ENCODE measurements at regions not wholly inside any gene's neighbourhood (a gene's known extent, or its start where the extent isn't known, plus 50 kb on each side); places are given as distances from the start of the nearest gene placed in this dataset.

GRCh38 chr9:16153741-16154140 is 600.9 kb downstream of the CCDC171 start:
- Histone ChIP-seq H3K27me3 (ENCODE audit: control insufficient read depth in 3 of 3, insufficient read depth in 3 of 3, low read length in 3 of 3) (peaks cover 0 to 5% (median 0%) of the 10 kb centered on the region in 3 donors), H3K36me3 (ENCODE audit: control insufficient read depth in 3 of 3, insufficient read depth in 3 of 3, low read length in 3 of 3) (no peaks in the 10 kb centered on the region), H3K4me3 (ENCODE audit: low read length in 3 of 3) (no peak overlapping the region), H3K4me1 (ENCODE audit: control insufficient read depth in 3 of 3, insufficient read depth in 3 of 3, low read length in 3 of 3) (no peaks in the 10 kb centered on the region), H3K9ac (ENCODE audit: low read depth in 1 of 3, low read length in 3 of 3) (no peak overlapping the region), H3K9me3 (ENCODE audit: control insufficient read depth in 3 of 3, low read length in 3 of 3) (no peaks in the 10 kb centered on the region), H3K27ac (ENCODE audit: low read depth, low read length) (no peak overlapping the region)

- Histone ChIP-seq H3K4me1 (ENCODE audit: control insufficient read depth in 3 of 3, insufficient read depth in 3 of 3, low read length in 3 of 3) (no peaks in the 10 kb centered on the region), H3K36me3 (ENCODE audit: control insufficient read depth in 3 of 3, insufficient read depth in 3 of 3, low read length in 3 of 3) (no peaks in the 10 kb centered on the region), H3K27ac (ENCODE audit: low read depth, low read length) (no peak overlapping the region), H3K9ac (ENCODE audit: low read depth in 1 of 3, low read length in 3 of 3) (no peak overlapping the region), H3K27me3 (ENCODE audit: control insufficient read depth in 3 of 3, insufficient read depth in 3 of 3, low read length in 3 of 3) (peaks cover 0 to 5% (median 0%) of the 10 kb centered on the region in 3 donors), H3K4me3 (ENCODE audit: low read length in 3 of 3) (peak overlapping the region in 1 of 3 donors; percentile 25), H3K9me3 (ENCODE audit: control insufficient read depth in 3 of 3, low read length in 3 of 3) (no peaks in the 10 kb centered on the region)
Measured at GRCh38 chr9:16154521-16155078, 601.8 kb downstream of the CCDC171 start.

- H3K9ac ChIP-seq (ENCODE audit: low read depth in 1 of 3, low read length in 3 of 3), result no peak overlapping the region
- no peak overlapping the region for H3K4me3 ChIP-seq (ENCODE audit: low read length in 3 of 3)
- H3K27me3 ChIP-seq (ENCODE audit: control insufficient read depth in 3 of 3, insufficient read depth in 3 of 3, low read length in 3 of 3), result peaks cover 0 to 5% (median 0%) of the 10 kb centered on the region in 3 donors
- no peaks in the 10 kb centered on the region for H3K36me3 ChIP-seq (ENCODE audit: control insufficient read depth in 3 of 3, insufficient read depth in 3 of 3, low read length in 3 of 3)
- H3K9me3 ChIP-seq (ENCODE audit: control insufficient read depth in 3 of 3, low read length in 3 of 3), result no peaks in the 10 kb centered on the region
- H3K27ac ChIP-seq (ENCODE audit: low read depth, low read length), result no peak overlapping the region
- H3K4me1 ChIP-seq (ENCODE audit: control insufficient read depth in 3 of 3, insufficient read depth in 3 of 3, low read length in 3 of 3), result no peaks in the 10 kb centered on the region
Measured at GRCh38 chr9:16155878-16156277, 603.0 kb downstream of the CCDC171 start.

DNA sequence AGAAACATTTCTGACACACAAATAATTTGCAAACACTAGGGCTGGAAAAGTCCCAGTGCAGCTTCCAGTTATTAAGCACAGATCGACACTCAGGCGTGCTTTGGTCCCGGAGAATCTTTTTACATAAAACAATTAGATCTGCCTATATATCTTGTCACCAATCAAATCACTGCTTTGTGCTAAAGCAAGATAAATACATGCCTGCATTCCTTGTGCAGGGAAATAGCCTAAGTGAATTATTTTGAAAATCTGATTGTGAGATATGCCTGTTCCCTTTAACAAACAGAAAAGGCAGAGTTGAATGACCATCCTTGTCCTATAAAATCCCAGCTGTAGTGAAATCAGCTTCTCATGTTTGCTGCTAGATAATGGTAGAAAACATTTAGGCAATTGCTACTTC is 604.4 kb downstream of the CCDC171 start:
- no peak overlapping the region for H3K4me3 ChIP-seq (ENCODE audit: low read length in 3 of 3)
- no peak overlapping the region for H3K9ac ChIP-seq (ENCODE audit: low read depth in 1 of 3, low read length in 3 of 3)
- peaks cover 0 to 5% (median 0%) of the 10 kb centered on the region in 3 donors for H3K27me3 ChIP-seq (ENCODE audit: control insufficient read depth in 3 of 3, insufficient read depth in 3 of 3, low read length in 3 of 3)
- H3K4me1 ChIP-seq (ENCODE audit: control insufficient read depth in 3 of 3, insufficient read depth in 3 of 3, low read length in 3 of 3), result no peaks in the 10 kb centered on the region
- no peaks in the 10 kb centered on the region for H3K9me3 ChIP-seq (ENCODE audit: control insufficient read depth in 3 of 3, low read length in 3 of 3)
- H3K27ac ChIP-seq (ENCODE audit: low read depth, low read length), result no peak overlapping the region
- no peaks in the 10 kb centered on the region for H3K36me3 ChIP-seq (ENCODE audit: control insufficient read depth in 3 of 3, insufficient read depth in 3 of 3, low read length in 3 of 3)

GRCh38 chr9:16157651-16158050 is 604.8 kb downstream of the CCDC171 start:
- H3K27ac ChIP-seq (ENCODE audit: low read depth, low read length), result no peak overlapping the region
- peaks cover 0 to 5% (median 0%) of the 10 kb centered on the region in 3 donors for H3K27me3 ChIP-seq (ENCODE audit: control insufficient read depth in 3 of 3, insufficient read depth in 3 of 3, low read length in 3 of 3)
- no peak overlapping the region for H3K9ac ChIP-seq (ENCODE audit: low read depth in 1 of 3, low read length in 3 of 3)
- no peak overlapping the region for H3K4me3 ChIP-seq (ENCODE audit: low read length in 3 of 3)
- no peaks in the 10 kb centered on the region for H3K36me3 ChIP-seq (ENCODE audit: control insufficient read depth in 3 of 3, insufficient read depth in 3 of 3, low read length in 3 of 3)
- no peaks in the 10 kb centered on the region for H3K4me1 ChIP-seq (ENCODE audit: control insufficient read depth in 3 of 3, insufficient read depth in 3 of 3, low read length in 3 of 3)
- no peaks in the 10 kb centered on the region for H3K9me3 ChIP-seq (ENCODE audit: control insufficient read depth in 3 of 3, low read length in 3 of 3)

GRCh38 chr9:16158093-16158492 is 605.2 kb downstream of the CCDC171 start:
- Histone ChIP-seq H3K27ac (ENCODE audit: low read depth, low read length) (no peak overlapping the region), H3K9me3 (ENCODE audit: control insufficient read depth in 3 of 3, low read length in 3 of 3) (no peaks in the 10 kb centered on the region), H3K36me3 (ENCODE audit: control insufficient read depth in 3 of 3, insufficient read depth in 3 of 3, low read length in 3 of 3) (no peaks in the 10 kb centered on the region), H3K9ac (ENCODE audit: low read depth in 1 of 3, low read length in 3 of 3) (no peak overlapping the region), H3K4me3 (ENCODE audit: low read length in 3 of 3) (no peak overlapping the region), H3K4me1 (ENCODE audit: control insufficient read depth in 3 of 3, insufficient read depth in 3 of 3, low read length in 3 of 3) (no peaks in the 10 kb centered on the region), H3K27me3 (ENCODE audit: control insufficient read depth in 3 of 3, insufficient read depth in 3 of 3, low read length in 3 of 3) (peaks cover 0 to 5% (median 0%) of the 10 kb centered on the region in 3 donors)

DNA sequence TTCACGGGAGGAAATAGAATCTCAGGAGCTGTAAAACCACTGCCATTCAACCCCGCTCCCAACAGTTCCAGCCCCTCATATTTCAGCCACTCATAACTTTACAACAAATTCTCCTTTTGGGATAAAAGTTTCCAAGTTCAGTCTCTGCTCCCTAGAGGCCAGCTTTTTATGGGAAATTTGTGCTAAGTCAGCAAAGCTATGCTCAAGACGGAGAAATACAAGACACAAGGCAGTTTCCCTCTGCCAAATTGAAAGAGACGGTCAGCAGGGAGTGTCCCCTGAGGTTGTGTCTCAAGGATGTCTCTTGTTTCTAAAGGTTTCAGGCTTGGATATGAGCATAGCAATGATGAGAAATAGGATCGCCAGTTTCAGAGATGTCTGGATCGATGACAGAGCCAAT is 608.6 kb downstream of the CCDC171 start:
- H3K27ac ChIP-seq (ENCODE audit: low read depth, low read length), result no peak overlapping the region
- H3K4me3 ChIP-seq (ENCODE audit: low read length in 3 of 3), result no peak overlapping the region
- no peaks in the 10 kb centered on the region for H3K9me3 ChIP-seq (ENCODE audit: control insufficient read depth in 3 of 3, low read length in 3 of 3)
- no peaks in the 10 kb centered on the region for H3K4me1 ChIP-seq (ENCODE audit: control insufficient read depth in 3 of 3, insufficient read depth in 3 of 3, low read length in 3 of 3)
- H3K9ac ChIP-seq (ENCODE audit: low read depth in 1 of 3, low read length in 3 of 3), result no peak overlapping the region
- no peaks in the 10 kb centered on the region for H3K36me3 ChIP-seq (ENCODE audit: control insufficient read depth in 3 of 3, insufficient read depth in 3 of 3, low read length in 3 of 3)
- H3K27me3 ChIP-seq (ENCODE audit: control insufficient read depth in 3 of 3, insufficient read depth in 3 of 3, low read length in 3 of 3), result no peaks in the 10 kb centered on the region

DNA sequence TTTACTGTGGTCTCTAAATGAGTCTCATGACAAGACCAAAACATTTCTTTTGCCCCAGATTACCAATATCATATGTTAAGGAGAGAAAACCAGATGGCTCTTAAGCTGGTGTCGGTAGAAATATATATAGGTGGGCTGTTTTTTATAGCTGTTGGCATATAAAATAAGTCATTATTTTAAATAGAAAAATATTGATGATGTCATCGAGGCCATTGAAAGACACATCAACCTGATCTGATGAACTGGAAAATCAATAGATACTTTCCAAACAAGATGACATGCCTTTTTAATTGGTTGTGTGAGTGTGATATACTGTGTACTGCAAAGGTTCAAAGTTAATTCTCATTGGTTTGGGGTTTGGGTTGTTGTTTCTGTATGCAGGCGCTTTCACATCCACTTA is 617.3 kb downstream of the CCDC171 start:
- Histone ChIP-seq H3K9ac (ENCODE audit: low read depth in 1 of 3, low read length in 3 of 3) (no peak overlapping the region), H3K27ac (ENCODE audit: low read depth, low read length) (no peak overlapping the region), H3K27me3 (ENCODE audit: control insufficient read depth in 3 of 3, insufficient read depth in 3 of 3, low read length in 3 of 3) (no peaks in the 10 kb centered on the region), H3K9me3 (ENCODE audit: control insufficient read depth in 3 of 3, low read length in 3 of 3) (no peaks in the 10 kb centered on the region), H3K4me3 (ENCODE audit: low read length in 3 of 3) (no peak overlapping the region), H3K4me1 (ENCODE audit: control insufficient read depth in 3 of 3, insufficient read depth in 3 of 3, low read length in 3 of 3) (no peaks in the 10 kb centered on the region), H3K36me3 (ENCODE audit: control insufficient read depth in 3 of 3, insufficient read depth in 3 of 3, low read length in 3 of 3) (no peaks in the 10 kb centered on the region)

GRCh38 chr9:16171911-16172310 is 619.1 kb downstream of the CCDC171 start:
- Histone ChIP-seq H3K4me1 (ENCODE audit: control insufficient read depth in 3 of 3, insufficient read depth in 3 of 3, low read length in 3 of 3) (no peaks in the 10 kb centered on the region), H3K4me3 (ENCODE audit: low read length in 3 of 3) (no peak overlapping the region), H3K27ac (ENCODE audit: low read depth, low read length) (no peak overlapping the region), H3K9ac (ENCODE audit: low read depth in 1 of 3, low read length in 3 of 3) (no peak overlapping the region), H3K27me3 (ENCODE audit: control insufficient read depth in 3 of 3, insufficient read depth in 3 of 3, low read length in 3 of 3) (no peaks in the 10 kb centered on the region), H3K9me3 (ENCODE audit: control insufficient read depth in 3 of 3, low read length in 3 of 3) (no peaks in the 10 kb centered on the region), H3K36me3 (ENCODE audit: control insufficient read depth in 3 of 3, insufficient read depth in 3 of 3, low read length in 3 of 3) (no peaks in the 10 kb centered on the region)

DNA sequence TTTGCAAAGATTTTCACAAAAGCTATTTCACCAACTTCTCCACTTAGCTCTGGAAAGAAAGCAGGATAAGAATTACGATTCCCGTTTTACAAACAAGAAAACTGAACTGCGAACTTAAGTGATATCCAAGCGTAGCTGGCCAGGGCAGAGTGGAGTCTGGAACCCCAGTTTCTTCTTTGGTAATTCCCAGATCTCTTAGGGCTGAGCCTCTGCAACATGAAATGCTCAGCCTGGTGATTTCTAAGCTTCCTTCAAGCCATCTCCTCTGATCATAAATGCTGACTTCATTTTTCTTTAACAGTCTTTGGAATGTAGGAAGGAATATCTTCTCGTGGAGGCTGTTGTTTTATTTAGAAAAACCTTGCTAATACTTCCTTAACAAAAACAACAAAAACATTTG is 620.0 kb downstream of the CCDC171 start:
- Histone ChIP-seq H3K4me1 (ENCODE audit: control insufficient read depth in 3 of 3, insufficient read depth in 3 of 3, low read length in 3 of 3) (no peaks in the 10 kb centered on the region), H3K36me3 (ENCODE audit: control insufficient read depth in 3 of 3, insufficient read depth in 3 of 3, low read length in 3 of 3) (no peaks in the 10 kb centered on the region), H3K9me3 (ENCODE audit: control insufficient read depth in 3 of 3, low read length in 3 of 3) (no peaks in the 10 kb centered on the region), H3K27ac (ENCODE audit: low read depth, low read length) (no peak overlapping the region), H3K4me3 (ENCODE audit: low read length in 3 of 3) (no peak overlapping the region), H3K9ac (ENCODE audit: low read depth in 1 of 3, low read length in 3 of 3) (no peak overlapping the region), H3K27me3 (ENCODE audit: control insufficient read depth in 3 of 3, insufficient read depth in 3 of 3, low read length in 3 of 3) (no peaks in the 10 kb centered on the region)

All from skeletal muscle tissue (tissue), 3 donors.